Upper lobe of left lung (tissue), 6 donors: ENCODE measurements at regions not wholly inside any gene's neighbourhood (a gene's known extent, or its start where the extent isn't known, plus 50 kb on each side); places are given as distances from the start of the nearest gene placed in this dataset.

ENCODE experiments used
- ATAC-seq, 2 donors: fragments of 200-7000 bp; cut with Tn5 transposase; one replicate each; pipeline ENCODE4 v1.9.1; 2022; ENCODE audit warnings: mild to moderate bottlenecking in 2 of 2, moderate library complexity in 2 of 2; ENCODE audit not compliant: low FRiP score in 2 of 2
- DNase-seq, 2 donors: peaks; one replicate each; pipeline ENCODE4 v3.0.0-alpha.2; 2019 to 2020
- H3K27ac ChIP-seq, 4 donors: fragments of 200-600 bp; sonication (generic); one replicate each; pipeline ENCODE4 v1.5.1; 2016 to 2019
- H3K27me3 ChIP-seq, 4 donors: fragments of 200-600 bp; sonication (generic); one replicate each; pipeline ENCODE4 v1.5.1; 2017 to 2019
- H3K36me3 ChIP-seq, 4 donors: fragments of 200-600 bp; sonication (generic); one replicate each; pipeline ENCODE4 v1.5.1; 2016 to 2019
- H3K4me1 ChIP-seq, 4 donors: fragments of 200-600 bp; sonication (generic); one replicate each; pipeline ENCODE4 v1.5.1; 2018 to 2019
- H3K4me3 ChIP-seq, 4 donors: fragments of 200-600 bp; sonication (generic); one replicate each; pipeline ENCODE4 v1.5.1; 2017 to 2019; ENCODE audit warnings: mild to moderate bottlenecking in 2 of 4, moderate library complexity in 1 of 4
- H3K9me3 ChIP-seq, 4 donors: fragments of 200-600 bp; sonication (generic); one replicate each; pipeline ENCODE4 v1.5.1; 2018 to 2019
- EP300 ChIP-seq, 4 donors: sonication (generic); formaldehyde crosslinking; IDR thresholded peaks; one replicate each; pipeline ENCODE4 v1.5.1; 2017; ENCODE audit warnings: antibody characterized with exemption in 4 of 4, control low read depth in 2 of 4
- POLR2A ChIP-seq, 4 donors: fragments of 450-650 bp; IDR thresholded peaks; one replicate each; pipeline ENCODE4 v1.5.1; 2016 to 2017; ENCODE audit warnings: antibody characterized with exemption in 4 of 4, mild to moderate bottlenecking in 2 of 4
- POLR2AphosphoS5 ChIP-seq, 2 donors: sonication (generic); formaldehyde crosslinking; IDR thresholded peaks; one replicate each; pipeline ENCODE4 v1.5.1; 2017; ENCODE audit warnings: antibody characterized with exemption in 2 of 2
- WGBS, 2 donors: methylation state at CpG; one replicate each; pipeline ENCODE4 v1.1.5; 2017 to 2018; 5-methylcytosine and 5-hydroxymethylcytosine counted together
- TF ChIP-seq, protein P1 (sequence below), 6 experiments: fragments of 450-650 bp in 4 of 6; fragments of 200-600 bp in 2 of 6; sonication (generic) in 2 of 6; IDR thresholded peaks; one replicate each; pipeline ENCODE4 v1.5.1; 2016 to 2019; ENCODE audit warnings: antibody characterized with exemption in 6 of 6
- donor health status: DM: no; HTN: no; CAD: no; lungs with moderate emphysema.
- donor health status: DM: no; HTN: yes; CAD: no; lungs with severe emphysema.

DNA sequence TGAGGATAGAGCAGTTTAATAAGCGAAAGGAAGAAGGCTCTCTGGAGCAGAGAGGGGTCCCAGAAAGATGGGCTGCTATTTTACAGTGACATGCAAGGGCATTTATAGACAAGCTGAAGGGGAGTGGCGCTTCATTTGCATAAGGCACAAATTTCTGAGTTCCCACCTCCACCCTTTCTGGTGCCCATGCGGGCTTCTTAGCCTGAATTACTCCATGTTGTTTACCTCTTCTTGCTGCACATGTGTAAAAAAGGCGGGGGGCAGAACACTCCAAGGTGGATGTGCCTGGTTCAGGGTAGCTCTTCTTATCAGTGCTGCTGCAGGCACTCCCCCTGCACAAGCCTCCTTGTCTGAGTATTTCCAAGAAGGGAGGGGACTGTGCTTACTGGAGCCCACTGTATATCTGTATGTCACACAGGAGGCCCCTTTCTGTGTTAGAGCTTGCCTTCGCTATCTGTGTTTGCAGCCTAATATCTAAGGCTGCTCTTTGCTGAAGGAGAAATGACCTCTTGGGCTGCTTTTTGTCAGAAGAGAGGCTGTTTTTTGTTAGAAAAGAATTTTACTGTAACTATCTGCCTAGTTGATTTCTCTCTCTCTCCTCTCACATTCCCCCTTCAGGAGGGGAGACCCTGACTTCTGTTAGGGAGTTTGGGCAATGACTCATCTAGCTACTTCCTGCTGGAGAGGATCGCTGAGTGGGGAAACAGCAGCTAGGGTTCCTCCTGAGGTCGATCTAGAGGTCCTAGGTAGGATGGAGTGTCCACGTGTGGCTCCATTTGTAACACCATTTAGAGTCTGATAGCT lies 1057.0 kb upstream of the CNTN5 start:
- no peaks in the 10 kb centered on the region for H3K9me3 ChIP-seq
- H3K4me3 ChIP-seq, result no peak overlapping the region
- H3K36me3 ChIP-seq, result no peaks in the 10 kb centered on the region
- 67 to 73% methylated on average over 8 of the region's 8 CpGs for WGBS, 2 donors
- H3K27me3 ChIP-seq, result no peaks in the 10 kb centered on the region
- ATAC-seq, result no peak
- no peak overlapping the region for H3K27ac ChIP-seq
- no peaks in the 10 kb centered on the region for H3K4me1 ChIP-seq
- DNase-seq, result no peak
- TF ChIP-seq POLR2AphosphoS5 (IDR thresholded peaks at IDR 0.05) (no peak), POLR2A (IDR thresholded peaks at IDR 0.05) (no peak), EP300 (IDR thresholded peaks at IDR 0.05) (no peak)
- TF ChIP-seq, protein P1, sequence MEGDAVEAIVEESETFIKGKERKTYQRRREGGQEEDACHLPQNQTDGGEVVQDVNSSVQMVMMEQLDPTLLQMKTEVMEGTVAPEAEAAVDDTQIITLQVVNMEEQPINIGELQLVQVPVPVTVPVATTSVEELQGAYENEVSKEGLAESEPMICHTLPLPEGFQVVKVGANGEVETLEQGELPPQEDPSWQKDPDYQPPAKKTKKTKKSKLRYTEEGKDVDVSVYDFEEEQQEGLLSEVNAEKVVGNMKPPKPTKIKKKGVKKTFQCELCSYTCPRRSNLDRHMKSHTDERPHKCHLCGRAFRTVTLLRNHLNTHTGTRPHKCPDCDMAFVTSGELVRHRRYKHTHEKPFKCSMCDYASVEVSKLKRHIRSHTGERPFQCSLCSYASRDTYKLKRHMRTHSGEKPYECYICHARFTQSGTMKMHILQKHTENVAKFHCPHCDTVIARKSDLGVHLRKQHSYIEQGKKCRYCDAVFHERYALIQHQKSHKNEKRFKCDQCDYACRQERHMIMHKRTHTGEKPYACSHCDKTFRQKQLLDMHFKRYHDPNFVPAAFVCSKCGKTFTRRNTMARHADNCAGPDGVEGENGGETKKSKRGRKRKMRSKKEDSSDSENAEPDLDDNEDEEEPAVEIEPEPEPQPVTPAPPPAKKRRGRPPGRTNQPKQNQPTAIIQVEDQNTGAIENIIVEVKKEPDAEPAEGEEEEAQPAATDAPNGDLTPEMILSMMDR (IDR thresholded peaks at IDR 0.05), result no peak

DNA sequence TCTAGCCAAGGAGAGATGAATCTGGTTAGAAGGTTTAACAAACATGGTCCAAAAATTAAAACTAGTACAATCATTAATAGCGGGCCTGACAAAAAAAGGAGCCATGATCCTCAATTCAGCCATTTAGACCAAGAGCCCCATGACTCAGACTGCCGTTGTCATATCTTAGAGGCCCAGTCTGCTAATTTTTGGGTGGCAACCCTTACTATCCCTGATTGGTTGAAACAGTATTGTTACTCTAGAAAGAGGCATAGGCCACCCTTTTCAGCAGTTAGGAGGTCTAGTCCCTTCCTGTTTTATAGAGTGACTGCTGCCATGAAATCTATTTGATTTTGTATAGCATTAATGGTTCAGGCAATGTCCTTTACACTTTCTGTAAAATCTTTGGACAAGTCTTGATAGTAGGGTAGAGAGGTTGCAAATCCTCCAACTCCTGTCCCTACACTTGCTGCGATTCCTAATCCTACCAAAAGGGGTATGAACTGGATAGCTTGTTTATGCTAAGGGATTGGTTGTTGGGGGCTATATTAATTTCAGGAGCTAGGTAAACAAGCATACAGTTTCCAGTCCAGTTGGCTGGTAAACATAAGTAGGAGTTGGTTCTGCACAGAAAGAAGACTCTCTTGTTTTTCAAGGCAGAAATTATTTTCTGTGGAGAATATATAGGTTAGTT lies 1056.3 kb upstream of the CNTN5 start:
- 86 to 90% methylated on average over 3 of the region's 3 CpGs for WGBS, 2 donors
- DNase-seq (no peak), ATAC-seq (no peak)
- Histone ChIP-seq H3K4me1 (no peaks in the 10 kb centered on the region), H3K36me3 (no peaks in the 10 kb centered on the region), H3K4me3 (no peak overlapping the region), H3K27me3 (no peaks in the 10 kb centered on the region), H3K9me3 (no peaks in the 10 kb centered on the region), H3K27ac (no peak overlapping the region)
- TF ChIP-seq POLR2AphosphoS5 (IDR thresholded peaks at IDR 0.05), result no peak
- no peak for TF ChIP-seq POLR2A (IDR thresholded peaks at IDR 0.05)
- no peak for TF ChIP-seq EP300 (IDR thresholded peaks at IDR 0.05)

DNA sequence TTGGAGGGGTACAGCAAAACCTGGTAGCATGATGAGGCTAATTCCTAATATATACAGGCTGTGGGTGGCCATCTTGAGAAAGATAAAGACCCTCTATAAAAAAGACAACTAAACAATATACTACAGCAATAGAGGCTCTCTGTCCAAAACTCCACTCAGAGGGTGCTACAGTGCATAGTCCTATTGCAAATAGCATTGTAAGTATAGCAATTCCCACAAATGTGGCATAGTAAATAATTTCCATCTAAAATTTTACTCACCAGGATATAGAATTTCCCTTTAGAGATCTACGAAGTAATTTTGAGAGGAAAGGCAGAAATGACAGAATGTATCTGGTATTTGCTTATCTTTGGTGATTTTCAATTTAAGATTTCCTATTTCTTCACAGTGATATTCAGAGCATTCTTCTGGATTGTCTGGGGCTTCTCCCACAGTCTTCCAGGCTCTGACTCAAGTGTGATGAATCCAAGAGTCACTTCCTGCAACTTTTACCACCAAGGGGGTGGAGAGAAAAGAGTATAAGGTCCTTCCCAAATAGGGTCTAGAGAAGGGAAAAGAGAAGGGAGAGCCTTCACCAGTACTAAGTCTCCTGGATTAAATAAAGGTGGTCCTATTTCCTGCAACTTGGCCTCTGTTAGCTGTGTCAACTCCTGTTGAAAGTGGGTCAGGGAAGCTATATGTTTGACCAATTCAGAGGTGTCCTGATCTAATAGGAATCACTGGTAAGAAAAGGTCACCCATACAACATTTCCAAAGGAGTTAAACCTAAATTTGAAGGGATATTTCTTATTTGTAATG lies 1054.7 kb upstream of the CNTN5 start:
- Histone ChIP-seq H3K9me3 (no peaks in the 10 kb centered on the region), H3K36me3 (no peaks in the 10 kb centered on the region), H3K27ac (no peak overlapping the region), H3K4me1 (no peaks in the 10 kb centered on the region), H3K27me3 (no peaks in the 10 kb centered on the region), H3K4me3 (no peak overlapping the region)
- no peak for ATAC-seq
- TF ChIP-seq POLR2A (IDR thresholded peaks at IDR 0.05), result no peak
- TF ChIP-seq POLR2AphosphoS5 (IDR thresholded peaks at IDR 0.05), result no peak
- TF ChIP-seq, protein P1 (IDR thresholded peaks at IDR 0.05), result no peak
- TF ChIP-seq EP300 (IDR thresholded peaks at IDR 0.05), result no peak
- no peak for DNase-seq
- WGBS, 2 donors, result 85 to 90% methylated on average over 1 of the region's 1 CpG

DNA sequence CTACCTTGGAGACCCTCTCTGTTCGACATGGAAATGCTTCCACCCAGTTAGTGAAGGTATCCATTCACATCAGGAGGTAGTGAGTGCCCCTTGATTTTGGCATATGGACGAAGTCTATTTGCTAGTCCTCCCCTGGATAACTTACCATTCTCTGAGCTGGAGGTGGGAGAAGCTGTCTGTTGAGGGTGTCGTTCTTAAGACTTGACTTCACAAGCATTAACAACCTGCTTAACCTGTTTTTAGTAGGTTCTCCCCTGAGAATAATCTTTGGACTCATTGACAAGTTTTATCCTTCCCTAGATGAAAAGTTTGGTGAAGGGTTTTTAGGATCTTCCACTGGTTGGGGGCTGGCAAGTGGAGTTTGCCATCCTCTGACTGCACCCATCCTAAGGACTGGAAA lies 1053.8 kb upstream of the CNTN5 start:
- H3K36me3 ChIP-seq, result no peaks in the 10 kb centered on the region
- no peak for DNase-seq
- no peak for TF ChIP-seq EP300 (IDR thresholded peaks at IDR 0.05)
- TF ChIP-seq POLR2A (IDR thresholded peaks at IDR 0.05), result no peak
- TF ChIP-seq POLR2AphosphoS5 (IDR thresholded peaks at IDR 0.05), result no peak
- TF ChIP-seq, protein P1 (IDR thresholded peaks at IDR 0.05), result no peak
- H3K9me3 ChIP-seq, result no peaks in the 10 kb centered on the region
- no peak for ATAC-seq
- WGBS, 2 donors, result 73 to 74% methylated on average over 3 of the region's 3 CpGs
- H3K4me3 ChIP-seq, result no peak overlapping the region
- H3K27me3 ChIP-seq, result no peaks in the 10 kb centered on the region
- no peaks in the 10 kb centered on the region for H3K4me1 ChIP-seq
- no peak overlapping the region for H3K27ac ChIP-seq

DNA sequence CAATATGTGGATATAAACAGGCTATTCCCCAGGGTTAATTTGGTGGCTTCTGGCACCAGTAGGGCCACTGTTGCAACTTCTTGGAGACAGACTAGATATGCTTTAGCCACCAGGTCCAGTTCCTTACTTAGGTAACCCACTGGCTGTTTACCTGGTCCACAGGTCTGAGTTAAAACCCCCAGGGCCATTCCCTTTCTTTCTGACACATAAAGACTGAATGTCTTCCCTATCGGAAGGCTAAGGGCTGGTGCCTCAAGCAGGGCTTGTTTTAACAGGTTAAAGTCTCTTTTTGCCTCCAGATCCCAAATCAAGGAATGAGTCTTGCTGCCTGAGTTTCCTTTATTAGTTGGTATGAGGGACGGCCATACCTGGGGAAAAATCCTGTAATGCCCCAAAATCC lies 1052.7 kb upstream of the CNTN5 start:
- H3K4me1 ChIP-seq, result no peaks in the 10 kb centered on the region
- WGBS, 2 donors, result 76 to 94% methylated on average over 2 of the region's 2 CpGs
- no peaks in the 10 kb centered on the region for H3K27me3 ChIP-seq
- no peak overlapping the region for H3K4me3 ChIP-seq
- no peak for ATAC-seq
- TF ChIP-seq, protein P1 (IDR thresholded peaks at IDR 0.05), result no peak
- TF ChIP-seq POLR2A (IDR thresholded peaks at IDR 0.05) (no peak), EP300 (IDR thresholded peaks at IDR 0.05) (no peak), POLR2AphosphoS5 (IDR thresholded peaks at IDR 0.05) (no peak)
- no peaks in the 10 kb centered on the region for H3K9me3 ChIP-seq
- H3K27ac ChIP-seq, result no peak overlapping the region
- no peak for DNase-seq
- no peaks in the 10 kb centered on the region for H3K36me3 ChIP-seq
